ENCODE measurements at regions not wholly inside any gene's neighbourhood (a gene's known extent, or its start where the extent isn't known, plus 50 kb on each side); places are given as distances from the start of the nearest gene placed in this dataset.

DNA sequence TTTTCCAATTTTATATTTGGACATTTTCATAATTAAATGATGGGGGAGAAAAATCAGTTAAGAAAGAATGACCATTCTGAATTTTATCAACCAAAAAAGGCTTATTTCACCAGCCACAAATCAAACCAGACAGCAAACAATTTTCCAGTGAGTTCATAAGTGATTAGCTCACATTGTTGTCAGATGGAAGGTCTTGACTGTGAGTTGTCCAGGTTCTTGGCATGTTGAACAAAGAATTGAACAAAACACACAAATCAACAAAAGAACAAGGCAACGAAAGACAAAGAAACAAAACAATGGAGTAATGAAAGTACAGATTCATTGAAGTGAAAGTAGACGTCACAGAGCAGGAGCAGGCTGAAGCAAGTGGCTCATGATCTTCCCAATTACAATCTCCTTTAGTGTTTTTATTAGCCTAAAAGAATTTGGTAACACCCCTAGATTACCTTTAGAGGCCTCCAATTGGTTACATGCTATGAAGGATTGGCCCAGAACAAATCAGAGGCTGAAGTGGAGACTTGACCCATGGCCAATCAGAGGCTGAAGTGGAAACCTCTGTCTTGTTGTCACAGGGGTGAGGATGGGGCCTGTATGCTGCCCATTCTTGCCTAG, 248.7 kb downstream of the NEBL start:
- no peak for TF ChIP-seq RAD21 (IDR thresholded peaks at IDR 0.05; ENCODE audit: low read length)
- TF ChIP-seq, protein P1, sequence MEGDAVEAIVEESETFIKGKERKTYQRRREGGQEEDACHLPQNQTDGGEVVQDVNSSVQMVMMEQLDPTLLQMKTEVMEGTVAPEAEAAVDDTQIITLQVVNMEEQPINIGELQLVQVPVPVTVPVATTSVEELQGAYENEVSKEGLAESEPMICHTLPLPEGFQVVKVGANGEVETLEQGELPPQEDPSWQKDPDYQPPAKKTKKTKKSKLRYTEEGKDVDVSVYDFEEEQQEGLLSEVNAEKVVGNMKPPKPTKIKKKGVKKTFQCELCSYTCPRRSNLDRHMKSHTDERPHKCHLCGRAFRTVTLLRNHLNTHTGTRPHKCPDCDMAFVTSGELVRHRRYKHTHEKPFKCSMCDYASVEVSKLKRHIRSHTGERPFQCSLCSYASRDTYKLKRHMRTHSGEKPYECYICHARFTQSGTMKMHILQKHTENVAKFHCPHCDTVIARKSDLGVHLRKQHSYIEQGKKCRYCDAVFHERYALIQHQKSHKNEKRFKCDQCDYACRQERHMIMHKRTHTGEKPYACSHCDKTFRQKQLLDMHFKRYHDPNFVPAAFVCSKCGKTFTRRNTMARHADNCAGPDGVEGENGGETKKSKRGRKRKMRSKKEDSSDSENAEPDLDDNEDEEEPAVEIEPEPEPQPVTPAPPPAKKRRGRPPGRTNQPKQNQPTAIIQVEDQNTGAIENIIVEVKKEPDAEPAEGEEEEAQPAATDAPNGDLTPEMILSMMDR (conservative IDR thresholded peaks at IDR 0.05; ENCODE audit: low read depth, low read length) = no peak

Data from IMR-90 (cell line).